ENCODE measurements at regions not wholly inside any gene's neighbourhood (a gene's known extent, or its start where the extent isn't known, plus 50 kb on each side); places are given as distances from the start of the nearest gene placed in this dataset.
"Not testable (repeated sequence)": the region's sequence is repeated elsewhere in the genome, so short reads cannot be mapped to it uniquely, and the experiment has no call there.

- H3K27ac ChIP-seq (ENCODE audit: low read depth in 1 of 2, low read length in 1 of 2) = no peak overlapping the region
- no peak for ATAC-seq (ENCODE audit: insufficient read depth, low FRiP score)
- WGBS, 2 donors = 83 to 90% methylated on average over 4 of the region's 4 CpGs
These were observed 132.2 kb upstream of the CAV2 start for GRCh38 chr7:116367171-116367813.

GRCh38 chr7:116368965-116369364, 130.6 kb upstream of the CAV2 start:
- Histone ChIP-seq H3K9ac (ENCODE audit: insufficient read depth in 1 of 2, low read length in 2 of 2) (no peak overlapping the region), H3K27ac (ENCODE audit: low read depth in 1 of 2, low read length in 1 of 2) (no peak overlapping the region), H3K4me1 (ENCODE audit: control insufficient read depth in 5 of 5, insufficient read depth in 5 of 5, low read length in 5 of 5) (no peaks in the 10 kb centered on the region), H3K9me3 (ENCODE audit: control insufficient read depth in 4 of 4, insufficient read depth in 3 of 4, low read length in 3 of 4) (no peaks in the 10 kb centered on the region), H3K27me3 (ENCODE audit: control insufficient read depth in 3 of 3, insufficient read depth in 3 of 3, low read length in 2 of 3) (no peaks in the 10 kb centered on the region), H3K36me3 (ENCODE audit: control insufficient read depth in 4 of 4, insufficient read depth in 4 of 4, low read length in 4 of 4) (no peaks in the 10 kb centered on the region), H3K4me3 (no peak overlapping the region)
- TF ChIP-seq CTCF (IDR thresholded peaks at IDR 0.05; ENCODE audit: control extremely low read depth, extremely low read depth) = no peak
- 65 to 85% methylated on average over 2 of the region's 2 CpGs for WGBS, 2 donors
- ATAC-seq (ENCODE audit: insufficient read depth, low FRiP score) (no peak), DNase-seq (no peak)

More at GRCh38 chr7:116367171-116367813, 132.2 kb upstream of the CAV2 start:
- no peaks in the 10 kb centered on the region for H3K27me3 ChIP-seq (ENCODE audit: control insufficient read depth in 3 of 3, insufficient read depth in 3 of 3, low read length in 2 of 3)
- H3K9ac ChIP-seq (ENCODE audit: insufficient read depth in 1 of 2, low read length in 2 of 2) = no peak overlapping the region
- no peaks in the 10 kb centered on the region for H3K36me3 ChIP-seq (ENCODE audit: control insufficient read depth in 4 of 4, insufficient read depth in 4 of 4, low read length in 4 of 4)
- no peak for DNase-seq
- no peaks in the 10 kb centered on the region for H3K9me3 ChIP-seq (ENCODE audit: control insufficient read depth in 4 of 4, insufficient read depth in 3 of 4, low read length in 3 of 4)
- H3K4me1 ChIP-seq (ENCODE audit: control insufficient read depth in 5 of 5, insufficient read depth in 5 of 5, low read length in 5 of 5) = no peaks in the 10 kb centered on the region
- no peak for TF ChIP-seq CTCF (IDR thresholded peaks at IDR 0.05; ENCODE audit: control extremely low read depth, extremely low read depth)
- H3K4me3 ChIP-seq = no peak overlapping the region

- H3K9ac ChIP-seq (ENCODE audit: insufficient read depth in 1 of 2, low read length in 2 of 2); H3K9me3 ChIP-seq (ENCODE audit: control insufficient read depth in 4 of 4, insufficient read depth in 3 of 4, low read length in 3 of 4); H3K4me3 ChIP-seq; ATAC-seq (ENCODE audit: insufficient read depth, low FRiP score); DNase-seq; H3K36me3 ChIP-seq (ENCODE audit: control insufficient read depth in 4 of 4, insufficient read depth in 4 of 4, low read length in 4 of 4); H3K27me3 ChIP-seq (ENCODE audit: control insufficient read depth in 3 of 3, insufficient read depth in 3 of 3, low read length in 2 of 3); H3K27ac ChIP-seq (ENCODE audit: low read depth in 1 of 2, low read length in 1 of 2); H3K4me1 ChIP-seq (ENCODE audit: control insufficient read depth in 5 of 5, insufficient read depth in 5 of 5, low read length in 5 of 5): not testable (repeated sequence)
- 91 to 96% methylated on average over 6 to 7 of the region's 7 CpGs for WGBS, 2 donors
These were observed 128.0 kb upstream of the CAV2 start for GRCh38 chr7:116371536-116371935.

GRCh38 chr7:116373229-116373628, 126.3 kb upstream of the CAV2 start:
- H3K36me3 ChIP-seq (ENCODE audit: control insufficient read depth in 4 of 4, insufficient read depth in 4 of 4, low read length in 4 of 4); H3K4me3 ChIP-seq; H3K4me1 ChIP-seq (ENCODE audit: control insufficient read depth in 5 of 5, insufficient read depth in 5 of 5, low read length in 5 of 5); H3K27ac ChIP-seq (ENCODE audit: low read depth in 1 of 2, low read length in 1 of 2); ATAC-seq (ENCODE audit: insufficient read depth, low FRiP score); H3K9me3 ChIP-seq (ENCODE audit: control insufficient read depth in 4 of 4, insufficient read depth in 3 of 4, low read length in 3 of 4); H3K9ac ChIP-seq (ENCODE audit: insufficient read depth in 1 of 2, low read length in 2 of 2); H3K27me3 ChIP-seq (ENCODE audit: control insufficient read depth in 3 of 3, insufficient read depth in 3 of 3, low read length in 2 of 3); DNase-seq: not testable (repeated sequence)
- WGBS, 2 donors = 100% methylated on average over 1 of the region's 3 CpGs; no CpG with 5 or more reads in 1 of the 2 donors
